IgD-negative memory B cell (primary cell): ENCODE measurements at regions not wholly inside any gene's neighbourhood (a gene's known extent, or its start where the extent isn't known, plus 50 kb on each side); places are given as distances from the start of the nearest gene placed in this dataset.

Experiments
- H3K27ac Mint-ChIP-seq, 3 donors: one replicate each; pipeline ENCODE4 v1.8.0; 2020 to 2022; ENCODE audit warnings: mild to moderate bottlenecking in 3 of 3, mixed read lengths in 3 of 3, moderate library complexity in 1 of 3
- H3K27me3 Mint-ChIP-seq: one replicate; pipeline ENCODE4 v1.8.0; 2021; ENCODE audit warnings: mixed read lengths
- H3K36me3 Mint-ChIP-seq: one replicate; pipeline ENCODE4 v1.8.0; 2020; ENCODE audit warnings: mild to moderate bottlenecking, mixed read lengths
- H3K4me1 Mint-ChIP-seq, 3 donors: one replicate each; pipeline ENCODE4 v1.8.0; 2020 to 2022; ENCODE audit warnings: mixed read lengths in 3 of 3, mild to moderate bottlenecking in 1 of 3
- H3K4me3 Mint-ChIP-seq, 4 donors: one replicate each; pipeline ENCODE4 v1.8.0; 2020 to 2022; ENCODE audit warnings: mild to moderate bottlenecking in 4 of 4, mixed read lengths in 4 of 4, moderate library complexity in 3 of 4
- H3K9me3 Mint-ChIP-seq, 3 donors: one replicate each; pipeline ENCODE4 v1.8.0; 2020 to 2021; ENCODE audit warnings: mixed read lengths in 3 of 3, mild to moderate bottlenecking in 1 of 3

DNA sequence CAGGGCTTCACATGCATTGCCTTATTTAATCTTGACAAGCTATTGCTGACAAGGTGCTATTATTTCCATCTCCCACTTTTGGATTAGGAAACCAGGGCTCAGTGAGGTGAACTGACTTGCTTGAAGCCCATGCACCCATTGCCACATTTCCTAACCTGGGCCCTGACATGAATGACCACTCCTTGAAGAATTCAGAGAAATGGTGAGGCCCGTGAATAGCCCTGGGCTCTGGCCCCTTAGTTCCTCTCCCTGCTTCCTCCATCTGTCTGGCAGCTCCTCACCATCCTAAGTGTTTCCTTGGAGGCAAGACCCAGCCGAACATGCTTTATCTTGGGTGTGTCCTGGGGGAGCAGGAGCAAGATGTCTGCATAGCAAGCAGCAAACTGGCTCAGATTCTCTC, 56.1 kb upstream of the NECTIN1 start:
- Mint-ChIP-seq H3K27me3 (peaks cover 16% of the 10 kb centered on the region), H3K36me3 (no peaks in the 10 kb centered on the region), H3K4me1 (no peaks in the 10 kb centered on the region), H3K4me3 (no peak overlapping the region), H3K27ac (no peak overlapping the region), H3K9me3 (peaks cover 0 to 4% (median 0%) of the 10 kb centered on the region in 3 donors)

DNA sequence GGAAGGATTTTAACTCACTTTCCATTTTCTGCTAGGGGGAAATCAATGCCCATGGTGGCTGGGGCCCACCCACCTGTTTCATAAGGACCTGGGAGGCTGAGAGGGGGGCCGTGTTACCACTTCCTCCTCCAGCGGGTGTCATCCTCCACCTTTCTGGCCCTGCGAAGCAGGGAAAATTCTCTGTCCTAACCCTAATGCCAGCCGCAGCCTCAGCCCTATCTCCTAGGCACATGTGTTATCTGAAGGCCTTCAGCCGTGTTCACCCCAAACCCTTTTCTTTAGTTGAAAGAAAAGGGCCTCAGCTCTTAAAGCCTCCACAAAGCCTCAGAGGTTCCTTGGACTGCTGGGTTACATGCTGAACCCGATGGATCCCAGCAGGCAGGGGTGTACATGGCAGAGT, 55.4 kb upstream of the NECTIN1 start:
- no peak overlapping the region for H3K4me3 Mint-ChIP-seq
- no peak overlapping the region for H3K27ac Mint-ChIP-seq
- peaks cover 0 to 4% (median 0%) of the 10 kb centered on the region in 3 donors for H3K9me3 Mint-ChIP-seq
- no peaks in the 10 kb centered on the region for H3K36me3 Mint-ChIP-seq
- H3K4me1 Mint-ChIP-seq, result no peaks in the 10 kb centered on the region
- peaks cover 16% of the 10 kb centered on the region for H3K27me3 Mint-ChIP-seq

DNA sequence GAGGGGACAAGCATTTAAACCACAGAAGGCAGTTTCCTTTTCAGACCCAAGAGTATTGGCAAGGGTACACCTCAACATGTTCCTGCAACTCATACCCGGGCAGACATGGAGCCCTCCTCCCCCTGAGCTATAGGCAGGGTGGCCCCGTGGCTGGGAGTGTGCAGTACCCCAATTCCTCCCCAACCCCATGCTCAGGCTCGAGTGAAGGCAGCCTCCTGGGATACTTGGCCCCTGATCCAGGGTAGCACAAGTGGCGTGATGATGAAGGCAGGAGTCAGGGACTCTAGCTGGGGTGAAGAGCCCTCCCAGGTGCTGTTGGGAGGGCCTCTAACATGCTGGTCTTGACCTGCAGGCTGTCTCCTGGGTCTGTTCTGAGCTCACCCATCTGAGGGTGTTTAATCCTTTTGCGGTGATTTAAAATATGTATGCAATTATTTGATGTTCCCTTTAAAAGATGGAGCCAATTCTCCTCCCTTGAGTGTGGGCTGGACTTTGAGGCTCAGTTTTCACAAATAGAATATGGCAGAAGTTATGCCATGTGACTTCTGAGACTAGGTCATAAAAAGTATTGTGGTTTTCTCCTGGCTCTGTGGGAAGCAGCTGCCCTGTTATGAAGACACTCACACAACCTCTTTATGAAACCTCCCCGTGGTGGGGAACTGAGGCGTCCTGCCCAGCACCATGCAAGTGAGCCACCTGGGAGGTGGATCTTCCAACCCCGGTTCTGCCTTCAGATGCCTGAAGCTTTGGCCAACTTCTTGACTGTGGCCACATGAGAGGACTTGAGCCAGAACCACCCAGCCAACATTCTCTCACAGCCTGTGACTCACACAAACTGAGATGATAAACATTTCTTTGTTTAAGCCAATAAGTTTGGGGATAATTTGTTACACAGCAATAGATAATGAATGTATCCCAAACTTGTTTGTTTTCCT, 54.7 kb upstream of the NECTIN1 start:
- Mint-ChIP-seq H3K4me3 (no peak overlapping the region), H3K27me3 (peaks cover 16% of the 10 kb centered on the region), H3K36me3 (no peaks in the 10 kb centered on the region), H3K4me1 (no peaks in the 10 kb centered on the region), H3K27ac (no peak overlapping the region), H3K9me3 (peaks cover 0 to 4% (median 0%) of the 10 kb centered on the region in 3 donors)

DNA sequence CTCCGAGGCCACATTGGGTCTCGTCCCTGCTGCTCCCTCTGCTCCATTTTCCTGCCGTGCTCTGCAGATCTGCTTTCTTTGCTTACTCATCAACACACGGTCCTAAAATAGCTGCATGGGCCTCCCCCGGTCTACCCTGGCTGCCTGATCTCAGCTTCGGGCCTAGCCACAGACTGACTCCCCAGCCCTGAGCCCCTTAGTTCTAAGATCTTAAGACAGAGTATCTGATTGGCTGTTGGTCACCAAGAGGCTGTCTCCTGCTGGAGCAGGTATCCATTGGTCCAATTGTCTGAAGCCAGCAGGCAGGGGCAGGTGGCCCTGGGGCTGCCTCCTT, 53.7 kb upstream of the NECTIN1 start:
- Mint-ChIP-seq H3K27me3 (peaks cover 12% of the 10 kb centered on the region), H3K4me1 (no peaks in the 10 kb centered on the region), H3K4me3 (no peak overlapping the region), H3K36me3 (no peaks in the 10 kb centered on the region), H3K27ac (no peak overlapping the region), H3K9me3 (peaks cover 0 to 4% (median 0%) of the 10 kb centered on the region in 3 donors)

DNA sequence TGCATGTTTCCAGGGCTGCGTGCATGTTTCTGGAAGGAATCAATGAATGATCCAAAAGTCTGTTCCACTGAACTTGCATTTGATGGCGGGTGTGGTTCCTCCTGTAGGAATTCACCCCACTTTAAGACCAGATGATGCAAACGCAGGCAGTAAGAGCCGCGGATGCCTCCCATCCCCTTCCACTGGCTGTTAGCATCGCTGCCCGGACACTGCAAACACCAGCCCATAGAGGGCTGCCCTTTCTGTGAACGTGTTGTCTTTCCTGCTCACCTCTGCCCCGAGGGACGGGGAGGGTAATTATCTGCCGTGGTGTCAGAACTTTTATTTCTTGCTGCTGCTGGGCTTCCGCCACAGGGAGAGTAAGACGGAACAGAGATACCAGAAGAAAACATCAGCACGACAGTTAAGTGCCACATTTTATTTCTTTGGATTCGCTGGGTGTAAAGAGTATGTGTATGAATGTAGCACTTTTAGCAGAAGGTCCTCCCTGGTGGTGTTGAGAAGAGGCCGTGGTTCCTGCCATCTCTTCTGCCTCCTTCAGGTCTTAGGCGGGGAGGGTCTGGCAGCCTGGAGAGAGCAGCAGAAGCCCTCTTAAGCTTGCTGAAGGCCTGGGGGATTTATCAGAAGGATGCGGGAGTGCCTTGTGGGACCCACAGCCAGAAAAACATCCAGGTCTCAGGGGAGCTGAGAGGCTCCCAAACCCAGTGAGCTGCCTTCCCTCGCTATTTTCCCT, 53.2 kb upstream of the NECTIN1 start:
- H3K4me3 Mint-ChIP-seq, result no peak overlapping the region
- H3K9me3 Mint-ChIP-seq, result peaks cover 0 to 4% (median 0%) of the 10 kb centered on the region in 3 donors
- H3K27ac Mint-ChIP-seq, result no peak overlapping the region
- H3K36me3 Mint-ChIP-seq, result no peaks in the 10 kb centered on the region
- H3K27me3 Mint-ChIP-seq, result peaks cover 10% of the 10 kb centered on the region
- H3K4me1 Mint-ChIP-seq, result no peaks in the 10 kb centered on the region

DNA sequence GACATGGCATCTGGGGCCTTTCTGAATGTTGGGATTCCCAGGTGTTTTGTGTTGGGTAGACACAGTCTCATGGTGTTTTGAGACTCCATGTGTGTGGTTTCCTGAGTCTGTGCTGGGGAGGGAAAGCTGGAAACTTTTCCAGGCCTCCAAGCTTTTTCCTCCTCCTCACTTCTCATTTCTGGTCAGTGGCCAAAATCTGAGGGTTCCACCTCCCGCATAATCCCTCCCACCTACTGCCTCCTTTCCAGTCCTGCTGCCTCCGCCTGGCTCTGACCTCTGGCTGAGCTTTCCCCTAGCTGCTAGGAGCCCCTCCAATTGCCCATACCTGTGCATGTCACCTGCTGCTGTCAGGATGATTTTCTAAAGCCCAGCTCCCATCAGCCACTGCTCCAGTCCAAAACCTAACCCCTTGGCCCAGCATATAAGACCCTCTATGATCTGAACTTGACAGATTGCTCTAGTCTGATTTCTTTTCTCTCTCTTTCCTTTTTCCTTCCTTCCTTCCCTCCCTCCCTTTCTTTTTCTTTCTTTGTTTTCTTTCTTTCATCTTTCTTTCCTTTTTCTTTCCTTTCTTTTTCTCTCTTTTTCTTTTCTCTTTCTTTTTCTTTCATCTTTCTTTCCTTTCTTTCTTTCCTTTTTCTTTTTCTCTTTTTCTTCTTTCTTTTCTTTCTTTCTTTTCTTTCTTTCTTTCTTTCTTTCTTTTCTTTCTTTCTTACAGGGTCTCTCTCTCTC, 51.4 kb upstream of the NECTIN1 start:
- no peaks in the 10 kb centered on the region for H3K36me3 Mint-ChIP-seq

DNA sequence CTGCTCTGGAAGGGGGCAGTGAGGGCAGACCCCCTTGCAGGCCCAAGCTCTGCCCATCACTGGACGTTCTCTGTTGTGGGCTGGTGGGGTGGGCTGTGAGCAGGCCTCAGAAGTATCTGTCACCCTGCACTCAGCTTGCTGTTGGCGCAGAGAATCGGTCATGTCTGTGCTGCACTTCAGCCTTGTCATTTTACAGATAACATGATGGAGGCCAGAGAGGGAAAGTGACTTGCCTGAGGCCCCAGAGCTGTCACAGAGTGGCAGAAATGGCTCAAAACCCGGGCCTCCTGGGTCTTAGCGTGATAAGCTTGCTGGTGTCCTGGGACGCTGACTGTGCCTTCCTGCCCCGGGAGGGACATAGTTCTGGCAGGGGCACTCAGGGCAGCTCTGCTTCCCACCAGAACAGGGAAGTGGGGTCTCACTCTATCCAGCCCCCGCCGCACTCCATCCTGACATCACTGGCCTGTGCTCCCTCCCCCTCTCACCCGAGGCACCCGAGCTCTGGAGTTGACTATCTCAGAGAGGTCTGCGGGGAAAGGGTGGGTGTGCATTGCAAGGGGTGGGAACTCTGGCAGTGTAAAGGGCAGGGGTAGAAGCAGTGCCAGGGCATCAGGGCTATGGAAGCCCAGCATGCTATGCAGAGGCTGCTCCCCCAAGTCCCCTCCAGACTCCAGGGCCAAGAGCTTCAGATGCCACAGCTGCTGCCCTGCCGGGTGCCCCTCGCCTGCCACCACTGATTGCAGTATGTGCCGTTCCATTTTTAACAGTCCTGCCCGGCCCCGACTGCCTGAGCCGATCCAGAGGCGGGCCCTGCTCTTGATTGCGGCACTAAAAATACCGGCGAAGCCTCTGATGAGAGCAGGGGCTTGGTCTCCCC, 50.4 kb upstream of the NECTIN1 start:
- Mint-ChIP-seq H3K36me3 (no peaks in the 10 kb centered on the region), H3K4me3 (no peak overlapping the region), H3K27ac (no peak overlapping the region), H3K4me1 (no peaks in the 10 kb centered on the region), H3K27me3 (peaks cover 9% of the 10 kb centered on the region), H3K9me3 (peaks cover 0 to 3% (median 0%) of the 10 kb centered on the region in 3 donors)

More for the DNA sequence above, 51.4 kb upstream of the NECTIN1 start:
- Mint-ChIP-seq H3K4me1 (no peaks in the 10 kb centered on the region), H3K27ac (no peak overlapping the region), H3K27me3 (peaks cover 9% of the 10 kb centered on the region), H3K9me3 (peaks cover 0 to 4% (median 0%) of the 10 kb centered on the region in 3 donors), H3K4me3 (no peak overlapping the region)
